G401.6 (cell line): ENCODE measurements at regions not wholly inside any gene's neighbourhood (a gene's known extent, or its start where the extent isn't known, plus 50 kb on each side); places are given as distances from the start of the nearest gene placed in this dataset.
"Not testable (repeated sequence)": the region's sequence is repeated elsewhere in the genome, so short reads cannot be mapped to it uniquely, and the experiment has no call there.

ENCODE experiments used
- FAIRE-seq: peaks from 2 replicates; lab custom pipeline; 2012; peaks lifted over from hg19 to GRCh38; lab: Jason Lieb, UNC

DNA sequence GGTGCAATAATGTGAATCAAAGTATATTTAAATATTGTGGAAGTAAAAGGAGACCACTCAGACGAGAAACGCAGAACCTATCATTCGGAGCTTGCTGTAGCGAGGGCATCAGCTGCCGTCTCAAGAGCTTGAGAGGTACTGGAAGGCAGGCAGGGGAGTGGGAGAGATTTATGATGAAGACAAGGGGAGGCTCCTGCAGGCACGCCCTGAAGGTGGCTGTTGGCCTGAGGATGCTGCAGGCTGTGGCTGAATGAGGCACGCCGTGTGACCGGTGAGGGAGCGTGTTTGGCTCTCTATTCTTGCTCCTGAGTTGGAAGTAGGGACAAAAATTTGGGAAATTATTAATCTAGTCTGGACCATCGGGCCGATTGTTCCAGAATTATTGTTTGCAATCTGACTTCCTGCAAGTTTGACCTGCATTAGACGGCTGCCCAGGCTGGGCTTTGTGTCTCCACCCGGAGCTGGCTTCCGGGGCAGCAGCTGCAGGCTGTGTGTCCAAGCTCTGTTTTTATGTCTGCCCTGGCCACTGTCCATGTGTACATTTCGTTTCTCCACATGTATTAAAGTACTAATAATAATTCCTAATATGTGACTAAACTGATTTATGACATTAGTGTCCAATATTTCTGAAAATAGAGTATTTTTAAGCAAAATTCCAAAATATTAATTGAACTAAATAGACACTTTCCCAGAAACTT lies 91.1 kb upstream of the ANKRD10 start:
- no peak for FAIRE-seq

DNA sequence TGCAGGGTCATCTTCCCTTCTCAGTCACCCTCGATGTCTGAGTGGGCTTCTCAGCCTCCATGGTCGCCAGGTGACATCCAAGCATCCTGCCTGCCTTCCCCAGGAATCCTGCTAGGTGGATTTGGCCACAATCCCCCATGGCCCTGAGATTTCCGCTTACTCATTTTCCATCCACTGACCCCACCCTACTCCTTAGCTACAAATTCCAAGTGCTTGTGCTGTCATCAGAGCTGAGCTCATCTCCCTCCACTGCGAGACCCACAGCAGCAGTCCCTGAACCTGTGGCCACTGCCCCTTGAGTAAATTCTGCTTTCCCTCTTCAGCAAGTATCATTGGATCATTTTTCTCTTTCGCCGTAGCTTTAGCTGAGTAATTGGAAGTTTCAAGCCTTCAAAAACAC lies 90.5 kb upstream of the ANKRD10 start:
- no peak for FAIRE-seq

DNA sequence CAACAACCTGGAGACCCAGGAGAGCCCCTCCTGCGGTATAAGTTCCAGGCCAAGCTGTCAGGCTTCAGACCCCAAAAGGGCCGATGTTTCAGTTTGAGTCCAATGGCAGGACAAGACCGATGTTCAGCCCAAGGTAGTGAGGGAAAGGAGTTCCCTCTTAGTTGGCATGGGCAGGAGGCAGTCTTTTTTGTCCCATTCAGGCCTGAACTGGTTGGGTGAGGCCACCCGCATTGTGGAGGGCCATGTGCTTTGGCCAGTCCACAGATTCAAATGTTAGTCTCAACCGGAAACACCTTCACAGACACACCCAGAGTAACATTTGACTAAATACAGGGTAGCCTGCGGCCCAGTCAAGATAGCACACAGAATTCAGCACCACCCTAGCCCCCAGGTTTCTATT lies 89.6 kb upstream of the ANKRD10 start:
- no peak for FAIRE-seq

DNA sequence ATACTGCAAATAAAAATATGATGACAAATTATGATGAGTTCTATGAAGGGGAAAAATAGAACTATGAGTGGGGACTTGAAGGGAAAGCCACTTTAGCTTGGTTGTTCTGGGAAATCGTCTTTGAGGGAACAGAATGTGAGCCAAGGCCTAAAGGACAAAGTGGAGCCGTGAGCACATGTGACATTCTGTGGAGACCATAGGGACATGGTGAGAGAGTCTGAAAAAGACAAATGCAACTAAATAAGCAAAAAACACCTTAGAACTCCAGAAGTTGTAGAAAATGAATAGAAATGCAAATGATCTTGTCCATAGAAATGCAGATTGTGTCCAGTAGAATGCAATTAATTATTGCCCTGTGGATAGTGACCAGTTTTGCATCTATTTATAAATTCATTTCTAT lies 86.8 kb upstream of the ANKRD10 start:
- no peak for FAIRE-seq

DNA sequence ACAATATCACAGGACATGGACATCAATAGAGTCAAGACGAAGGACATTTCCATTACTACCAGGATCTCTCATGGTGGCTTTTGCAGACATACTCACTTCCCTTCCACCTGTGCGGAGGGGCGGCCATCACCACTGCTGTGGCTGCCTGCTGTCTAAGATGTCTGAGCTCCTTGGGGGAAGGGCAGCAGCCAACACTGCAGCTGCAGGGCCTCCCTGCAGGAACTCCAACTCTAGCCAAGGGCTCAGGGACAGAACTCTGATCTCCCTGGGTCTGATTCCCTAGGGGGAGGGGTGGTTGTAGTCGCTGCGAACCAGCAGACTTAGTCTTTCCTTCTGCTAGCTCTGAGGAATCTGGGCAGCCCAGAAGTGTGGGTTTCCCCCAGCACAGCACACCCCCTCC lies 78.9 kb upstream of the ANKRD10 start:
- no peak for FAIRE-seq

DNA sequence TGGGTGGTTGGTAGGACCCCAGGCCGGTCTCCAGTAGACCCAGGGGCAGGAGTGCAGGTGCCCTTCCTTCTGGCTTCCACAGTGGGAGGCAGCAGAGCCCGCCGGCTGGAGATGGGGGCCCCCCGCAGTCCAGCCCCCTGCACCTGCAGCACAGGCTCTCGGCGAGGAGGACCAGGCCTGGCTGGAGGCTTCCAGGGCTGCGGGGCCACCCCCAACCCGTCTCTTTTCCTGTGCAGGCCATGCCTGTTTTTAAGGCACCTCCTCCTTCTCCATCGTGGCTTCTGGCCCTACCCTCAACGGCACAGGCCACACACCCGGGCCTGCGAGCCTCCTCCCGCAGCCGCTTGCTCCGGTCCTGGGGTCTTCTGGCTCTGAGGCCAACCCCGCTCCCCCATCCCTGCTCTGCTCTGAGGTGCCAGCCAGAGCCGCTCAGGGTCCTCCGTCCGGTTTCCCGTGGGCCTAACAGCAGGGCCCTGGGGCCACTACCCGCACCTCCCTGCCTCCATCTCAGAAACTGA lies 77.2 kb upstream of the ANKRD10 start:
- FAIRE-seq: no peak

DNA sequence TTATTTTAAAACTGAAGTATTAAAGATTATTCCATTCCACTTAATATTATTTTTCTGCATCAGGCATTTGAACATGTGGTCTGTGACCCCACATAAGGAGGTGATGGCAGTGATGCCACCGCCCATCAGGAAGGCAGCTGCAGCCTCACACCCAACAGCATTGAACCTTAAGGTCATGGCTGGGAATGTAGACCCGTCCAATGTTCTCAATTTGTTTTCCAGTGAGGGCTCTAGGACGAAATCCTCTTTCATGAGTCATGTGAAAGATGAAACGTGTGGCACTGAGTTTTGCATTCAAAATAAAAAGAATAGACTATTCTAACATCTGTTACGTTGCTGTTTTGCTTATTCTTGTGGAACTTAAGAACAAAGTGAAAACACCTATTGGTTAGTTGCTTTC lies 74.5 kb upstream of the ANKRD10 start:
- FAIRE-seq: no peak

DNA sequence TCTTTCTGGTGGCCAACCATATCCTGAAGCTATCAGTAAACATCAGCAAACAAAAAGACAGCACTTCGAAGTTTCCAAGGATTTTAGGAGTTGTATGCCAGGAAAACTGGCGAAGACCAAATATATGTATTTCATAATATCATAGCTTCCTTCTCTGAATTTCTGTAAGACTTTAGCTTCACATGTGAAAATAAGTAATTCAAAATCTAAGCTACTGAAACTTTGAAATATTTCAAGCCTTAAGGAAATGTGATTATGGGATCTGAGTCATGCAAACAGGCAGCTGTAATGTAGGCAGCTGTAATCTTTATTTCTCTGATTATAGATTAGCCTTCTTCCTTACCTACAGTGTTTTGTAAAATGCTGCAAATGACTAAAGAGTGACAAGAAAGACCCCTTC lies 70.7 kb upstream of the ANKRD10 start:
- no peak for FAIRE-seq

DNA sequence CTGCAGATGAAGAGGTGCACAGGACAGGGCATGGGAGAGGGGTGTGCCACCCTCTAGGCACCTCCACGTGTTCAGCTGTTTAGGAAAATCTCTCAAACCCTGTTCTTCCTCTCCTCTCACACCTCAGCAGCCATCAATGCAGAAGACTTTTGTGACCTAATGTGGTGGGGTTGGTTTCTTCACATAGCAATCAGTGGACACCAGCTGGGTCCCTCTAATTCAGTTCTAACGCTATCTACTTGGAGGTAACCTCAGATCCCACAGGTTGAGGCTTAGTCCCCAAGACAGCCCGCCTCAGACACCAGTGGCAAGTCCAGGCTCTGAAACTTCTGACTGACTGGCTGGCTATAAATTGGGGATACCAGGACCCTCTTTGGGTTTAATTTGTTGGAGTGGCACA lies 69.9 kb upstream of the ANKRD10 start:
- no peak for FAIRE-seq

DNA sequence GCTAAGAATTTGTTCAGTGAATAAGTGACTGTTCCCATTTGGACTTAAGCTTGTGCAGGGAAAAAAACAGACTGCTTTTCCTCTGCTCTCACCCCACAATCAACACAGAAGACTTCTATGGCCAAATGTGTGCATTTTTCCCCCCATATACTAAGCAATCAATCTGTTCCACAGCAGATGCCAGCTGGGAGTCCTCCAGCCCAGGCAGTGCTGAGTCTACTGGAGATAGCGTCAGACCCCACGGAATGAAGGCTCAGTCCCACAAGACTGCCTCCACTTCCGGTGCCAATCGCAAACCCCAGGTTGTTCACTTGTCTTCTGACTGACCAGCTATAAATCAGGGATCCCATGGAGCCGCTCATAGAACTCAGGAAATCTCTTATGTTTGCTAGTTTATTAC lies 69.5 kb upstream of the ANKRD10 start:
- no peak for FAIRE-seq

DNA sequence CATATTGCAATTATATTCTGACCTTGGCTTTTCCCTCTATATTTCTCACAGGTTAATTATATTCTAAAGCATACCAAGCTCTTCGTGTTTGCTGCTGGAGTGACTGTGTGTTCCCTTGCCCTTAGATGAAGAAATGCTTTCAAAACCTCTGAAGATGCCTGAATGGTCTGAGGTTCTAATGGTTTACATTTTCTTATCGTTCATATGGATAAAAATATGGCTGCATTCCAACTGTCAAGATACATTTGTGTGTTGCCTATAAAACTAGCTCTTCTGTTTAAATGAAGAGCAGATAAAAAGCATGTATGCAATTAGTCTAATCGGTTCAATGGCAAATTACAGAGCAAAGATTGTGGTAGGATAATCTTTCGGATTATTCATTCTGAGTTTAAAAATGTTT lies 68.4 kb upstream of the ANKRD10 start:
- no peak for FAIRE-seq

DNA sequence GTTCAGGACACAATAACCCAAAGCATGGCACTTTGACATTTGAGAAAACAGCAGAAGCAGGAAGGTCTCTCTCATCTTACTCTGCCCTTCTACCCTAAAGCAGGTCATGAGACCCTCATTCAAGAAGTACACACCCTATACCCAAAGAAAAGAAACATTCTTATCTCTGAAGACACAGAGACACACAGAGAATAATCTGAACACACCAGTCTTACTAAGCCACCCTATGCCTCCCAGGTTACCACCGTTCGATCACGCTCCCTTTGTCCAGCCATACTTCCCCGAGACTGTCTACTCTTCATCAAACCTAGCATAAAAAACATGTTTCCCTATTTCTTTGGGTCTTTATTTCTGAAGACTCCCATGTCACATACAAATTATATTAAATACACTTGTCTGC lies 66.5 kb upstream of the ANKRD10 start:
- no peak for FAIRE-seq

DNA sequence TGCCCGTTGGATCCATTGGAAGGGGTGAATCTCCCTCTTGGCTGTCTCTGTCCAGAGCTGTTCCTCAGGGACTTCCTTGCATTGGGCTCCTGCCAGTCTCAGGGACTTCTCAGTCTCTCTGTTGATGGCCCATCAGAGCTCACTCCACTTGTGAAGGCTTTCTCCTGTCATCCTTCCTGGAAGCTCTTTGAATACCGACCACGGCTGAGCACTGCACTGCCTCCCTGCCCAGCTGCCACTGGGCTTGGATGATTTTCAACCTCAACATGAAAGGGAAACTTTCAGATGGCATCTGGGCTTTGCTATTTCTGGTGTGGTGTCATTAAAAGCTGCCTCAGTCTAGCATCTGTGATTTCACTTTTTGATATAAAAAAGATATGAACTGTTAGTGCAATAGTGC lies 66.1 kb upstream of the ANKRD10 start:
- FAIRE-seq: no peak

DNA sequence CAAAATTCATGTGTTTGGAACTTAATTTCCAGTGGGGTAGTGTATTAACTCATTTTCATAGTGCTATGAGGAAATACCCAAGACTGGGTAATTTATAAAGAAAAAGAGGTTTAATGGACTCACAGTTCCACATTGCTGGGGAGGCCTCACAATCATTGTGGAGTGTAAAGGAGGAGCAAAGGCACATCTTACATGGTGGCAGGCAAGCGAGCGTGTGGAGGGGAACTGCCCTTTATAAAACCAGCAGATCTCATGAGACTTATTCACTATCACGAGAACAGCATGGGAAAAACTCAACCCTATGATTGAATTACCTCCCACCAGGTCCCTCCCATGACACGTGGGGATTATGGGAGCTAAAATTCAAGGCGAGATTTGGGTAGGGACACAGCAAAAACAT lies 64.3 kb upstream of the ANKRD10 start:
- FAIRE-seq: not testable (repeated sequence)

DNA sequence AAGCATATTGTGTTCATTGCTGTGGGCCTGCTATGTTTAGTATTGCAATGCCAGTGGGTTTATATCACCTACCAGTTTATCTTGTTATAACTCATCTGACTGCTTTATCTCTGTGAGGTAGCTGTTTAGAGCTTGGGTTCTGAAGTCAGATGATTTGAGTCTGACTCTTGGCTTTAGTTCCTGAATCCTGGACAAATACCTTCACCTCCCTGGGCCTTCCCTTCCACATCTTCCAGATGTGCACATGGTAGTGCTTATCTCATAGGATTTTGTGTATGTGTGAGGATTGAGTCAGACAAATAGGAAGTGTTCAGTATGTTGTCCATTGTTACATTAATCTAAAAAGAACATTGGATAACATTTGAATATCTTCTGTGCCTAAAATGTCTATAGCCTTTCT lies 63.5 kb upstream of the ANKRD10 start:
- FAIRE-seq: no peak

DNA sequence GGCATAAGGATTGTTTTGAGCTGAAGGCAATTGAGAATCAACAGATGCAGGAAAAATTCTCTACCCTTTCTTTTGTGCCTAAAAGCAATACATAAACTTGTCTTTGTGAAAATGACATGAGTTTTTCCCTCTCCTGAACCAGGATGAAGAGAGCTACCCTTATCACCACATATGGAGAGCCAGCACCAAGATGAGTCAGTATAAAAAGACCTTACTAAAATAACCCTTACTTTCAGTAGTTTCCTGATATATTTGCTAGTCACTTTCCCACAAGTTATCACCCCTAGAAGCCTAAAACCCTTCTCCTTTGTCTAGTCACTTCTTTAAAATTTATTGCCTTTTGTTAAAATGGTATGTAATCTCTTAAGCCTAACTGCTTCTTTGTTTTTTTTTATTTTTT lies 61.9 kb upstream of the ANKRD10 start:
- FAIRE-seq: no peak

DNA sequence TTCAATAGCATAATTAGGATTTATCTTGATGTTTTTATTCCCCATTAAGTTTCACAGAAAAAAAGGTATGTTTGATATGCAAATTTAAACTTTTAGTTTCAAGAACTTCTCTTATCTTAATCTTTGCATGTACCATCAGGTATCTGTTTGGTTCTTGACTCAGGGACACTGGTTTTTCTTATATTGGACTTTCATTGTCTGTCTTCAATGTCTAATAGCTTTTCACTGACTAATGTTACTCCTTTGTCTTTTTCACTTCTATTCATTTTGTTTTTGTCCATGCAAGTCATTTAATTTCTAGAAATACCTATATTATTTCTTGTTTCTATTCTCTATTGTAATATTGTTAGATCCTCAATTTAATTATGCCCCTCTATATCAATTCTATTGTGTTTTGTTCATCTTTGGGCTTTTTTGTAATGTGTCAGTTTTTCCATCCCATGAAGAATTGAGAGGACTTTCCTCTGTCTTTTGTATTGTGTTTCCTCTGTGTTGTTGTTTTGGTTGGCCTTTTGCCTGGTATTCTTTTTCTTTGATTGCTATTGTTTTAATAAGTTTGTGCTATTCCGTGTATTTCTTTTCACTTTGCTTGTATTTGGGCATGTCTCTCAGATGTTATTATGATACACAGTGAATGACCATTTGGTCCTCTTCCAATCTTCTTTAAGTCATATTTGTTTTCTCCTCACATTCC lies 58.3 kb upstream of the ANKRD10 start:
- FAIRE-seq: peak; percentile 76

DNA sequence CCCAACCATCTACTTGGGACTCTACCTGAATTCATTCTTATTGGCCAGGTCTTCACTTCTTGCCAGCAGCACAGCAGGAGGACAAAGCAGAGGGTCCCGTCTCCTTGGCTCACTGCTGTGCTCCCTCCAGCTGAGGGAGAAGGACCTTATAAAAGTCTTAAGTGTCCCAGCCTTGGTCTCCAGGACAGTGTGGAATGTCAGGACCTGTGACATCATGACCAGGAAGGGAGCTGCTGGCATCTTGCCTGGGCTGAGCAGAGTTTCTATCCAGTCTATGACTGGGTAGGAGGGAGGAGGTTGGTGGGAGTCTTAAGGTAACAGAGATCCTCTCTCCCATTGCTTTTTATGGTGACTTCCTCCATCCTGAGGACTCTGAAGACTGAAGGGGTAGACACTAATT lies 56.6 kb upstream of the ANKRD10 start:
- FAIRE-seq: no peak

DNA sequence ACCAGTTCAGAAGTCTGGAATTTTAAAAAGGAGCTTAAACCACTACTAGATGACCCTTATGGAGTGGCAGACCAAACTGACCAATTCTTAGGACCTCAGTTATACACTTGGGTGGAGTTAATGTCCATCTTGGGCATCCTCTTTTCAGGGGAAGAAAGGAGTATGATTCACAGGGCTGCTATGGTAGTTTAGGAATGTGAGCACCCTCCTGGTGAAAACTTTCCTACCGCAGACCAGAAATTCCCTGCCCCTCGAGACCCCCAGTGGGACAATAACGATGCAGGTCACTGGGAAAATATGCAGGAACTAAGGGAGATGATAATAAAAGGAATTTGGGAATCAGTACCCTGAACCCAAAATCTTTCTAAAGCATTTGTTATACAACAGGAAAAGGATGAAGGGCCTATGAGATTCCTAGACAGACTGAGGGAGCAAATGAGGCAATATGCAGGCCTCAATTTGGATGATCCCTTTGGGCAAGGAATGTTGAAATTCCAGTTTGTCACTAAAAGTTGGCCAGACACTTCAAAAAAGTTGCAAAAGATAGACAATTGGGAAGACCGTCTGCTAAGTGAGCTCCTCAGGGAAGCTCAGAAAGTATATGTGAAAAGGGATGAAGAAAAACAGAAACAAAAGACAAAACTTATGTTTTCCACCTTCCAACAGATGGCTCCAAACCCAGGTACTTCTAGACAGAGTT lies 52.4 kb upstream of the ANKRD10 start:
- FAIRE-seq: peak; percentile 96

DNA sequence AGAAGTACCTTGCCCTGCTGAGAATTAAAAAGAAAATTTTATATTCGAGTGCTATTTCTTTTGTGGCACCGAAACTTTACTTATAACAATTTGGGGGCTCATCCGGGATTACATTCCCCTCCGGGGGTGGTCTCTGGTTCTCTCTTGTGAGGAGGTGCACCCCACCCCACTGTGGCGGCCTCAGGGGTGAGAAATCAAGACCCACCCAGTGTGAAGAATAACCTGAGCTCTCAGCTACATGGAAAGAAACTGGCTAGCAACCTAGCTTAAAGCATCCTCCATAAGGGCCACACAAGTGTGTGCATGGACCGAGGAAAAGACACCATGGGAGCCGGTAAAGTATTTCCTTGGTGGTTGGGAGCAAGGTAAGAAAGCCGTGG lies 50.9 kb upstream of the ANKRD10 start:
- no peak for FAIRE-seq

DNA sequence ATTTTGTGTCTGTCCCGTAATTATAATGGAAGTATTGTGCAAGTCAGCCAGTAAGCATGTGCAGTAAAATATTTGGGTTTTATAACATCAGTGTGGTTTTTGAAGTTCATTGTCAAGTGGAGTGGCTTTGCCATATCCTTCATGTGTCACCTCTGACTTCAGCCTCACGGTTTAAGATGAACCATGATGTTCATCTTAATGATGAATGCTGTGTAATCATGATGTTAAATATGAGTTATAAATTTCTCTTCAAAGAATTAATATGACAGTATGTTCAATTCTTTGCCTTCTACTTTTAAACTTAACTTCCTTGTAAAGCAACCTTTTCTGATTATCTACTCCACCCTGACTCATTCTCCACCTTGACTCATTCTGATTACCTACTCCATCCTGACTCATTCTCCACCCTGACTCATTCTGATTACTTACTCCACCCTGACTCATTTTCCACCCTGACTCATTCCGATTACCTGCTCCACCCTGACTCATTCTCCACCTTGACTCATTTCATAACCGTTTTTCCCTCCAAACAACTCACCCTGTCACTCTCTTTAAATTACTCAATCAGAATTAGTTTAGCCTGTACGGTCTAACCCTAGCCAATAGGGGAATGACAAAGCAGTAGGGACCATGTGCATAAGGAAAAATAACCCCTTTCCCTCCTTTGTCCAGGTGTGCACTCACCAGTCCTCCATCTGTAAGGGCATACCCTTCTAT lies 50.3 kb upstream of the ANKRD10 start:
- peak; percentile 100 for FAIRE-seq
